ACHN (cell line): ENCODE measurements at regions not wholly inside any gene's neighbourhood (a gene's known extent, or its start where the extent isn't known, plus 50 kb on each side); places are given as distances from the start of the nearest gene placed in this dataset.

Experiments
- DNase-seq: peaks from one replicate; pipeline ENCODE4 v3.0.0-alpha.2; 2015
- in situ Hi-C: cut with HindIII; loops from 2 replicates; pipeline ENCODE4 v1.10.0; 2017; ENCODE audit warnings: low sequenced_read_pairs, low pct_ligation_motif_present, low pct_unique_long_range_greater_than_20kb

GRCh38 chr7:18144166-18144565 lies 116.5 kb upstream of the PRPS1L1 start:
- DNase-seq: no peak
- in situ Hi-C loops: no loop called here

GRCh38 chr7:18145160-18145559 lies 117.5 kb upstream of the PRPS1L1 start:
- in situ Hi-C loops: no loop called here
- DNase-seq: no peak

- in situ Hi-C loops: no loop called here
- peak; percentile 20 for DNase-seq
These were observed 123.8 kb upstream of the PRPS1L1 start for GRCh38 chr7:18151422-18151821.

GRCh38 chr7:18153183-18153748 lies 125.6 kb upstream of the PRPS1L1 start:
- peak; percentile 7 for DNase-seq
- in situ Hi-C loops: no loop called here

- no peak for DNase-seq
- in situ Hi-C loops: no loop called here
These were observed 127.1 kb upstream of the PRPS1L1 start for GRCh38 chr7:18154726-18155125.

GRCh38 chr7:18157233-18157632 lies 129.6 kb upstream of the PRPS1L1 start:
- DNase-seq: no peak
- in situ Hi-C loops: no loop called here

GRCh38 chr7:18162657-18163056 lies 135.0 kb upstream of the PRPS1L1 start:
- no peak for DNase-seq
- in situ Hi-C loops: no loop called here

GRCh38 chr7:18163091-18163490 lies 135.4 kb upstream of the PRPS1L1 start:
- in situ Hi-C loops: no loop called here
- no peak for DNase-seq

- in situ Hi-C loops: no loop called here
- DNase-seq: no peak
These were observed 137.5 kb upstream of the PRPS1L1 start for GRCh38 chr7:18165166-18165565.

GRCh38 chr7:18166002-18166401 lies 138.4 kb upstream of the PRPS1L1 start:
- in situ Hi-C loops: no loop called here
- DNase-seq: no peak

- no peak for DNase-seq
- in situ Hi-C loops: no loop called here
These were observed 140.2 kb upstream of the PRPS1L1 start for GRCh38 chr7:18167815-18168214.

- in situ Hi-C loops: no loop called here
- no peak for DNase-seq
These were observed 147.3 kb upstream of the PRPS1L1 start for GRCh38 chr7:18174996-18175395.

- no peak for DNase-seq
- in situ Hi-C loops: no loop called here
These were observed 148.3 kb upstream of the PRPS1L1 start for GRCh38 chr7:18175801-18176450.

- in situ Hi-C loops: no loop called here
- no peak for DNase-seq
These were observed 149.6 kb upstream of the PRPS1L1 start for GRCh38 chr7:18177129-18177814.

GRCh38 chr7:18177815-18178660 lies 150.4 kb upstream of the PRPS1L1 start:
- in situ Hi-C loops: no loop called here
- DNase-seq: no peak

- no peak for DNase-seq
- in situ Hi-C loops: no loop called here
These were observed 151.4 kb upstream of the PRPS1L1 start for GRCh38 chr7:18179093-18179492.

GRCh38 chr7:18180685-18181084 lies 153.0 kb upstream of the PRPS1L1 start:
- DNase-seq: no peak
- in situ Hi-C loops: no loop called here

- in situ Hi-C loops: no loop called here
- DNase-seq: no peak
These were observed 162.0 kb upstream of the PRPS1L1 start for GRCh38 chr7:18189500-18190126.

GRCh38 chr7:18191341-18191740 lies 163.7 kb upstream of the PRPS1L1 start:
- in situ Hi-C loops: no loop called here
- DNase-seq: no peak
